CD8-positive, alpha-beta memory T cell (primary cell): ENCODE measurements at regions not wholly inside any gene's neighbourhood (a gene's known extent, or its start where the extent isn't known, plus 50 kb on each side); places are given as distances from the start of the nearest gene placed in this dataset.
"Not testable (repeated sequence)": the region's sequence is repeated elsewhere in the genome, so short reads cannot be mapped to it uniquely, and the experiment has no call there.

Source experiments
- CTCF ChIA-PET: fragments of 350-600 bp; sonication (Branson Sonifier 250); formaldehyde crosslinking; loops from one replicate; lab custom pipeline; 2021; ENCODE audit warnings: antibody characterized with exemption; lab: Charles Lee
- POLR2A ChIA-PET: fragments of 350-600 bp; sonication (Branson Sonifier 250); formaldehyde crosslinking; loops from one replicate; lab custom pipeline; 2021; ENCODE audit warnings: antibody characterized with exemption; lab: Charles Lee
- DNase-seq, 5 donors: peaks; one replicate each; pipeline versions ENCODE4 v3.0.0 to v3.0.0-alpha.2; 2020 to 2022; ENCODE audit warnings: mixed read lengths in 1 of 5
- H3K27ac ChIP-seq: one replicate; pipeline ENCODE4 v1.7.0; 2013; ENCODE audit warnings: low read depth, mild to moderate bottlenecking, low read length, moderate library complexity
- H3K27me3 ChIP-seq: 2 replicates; pipeline ENCODE4 v1.7.0; 2013; ENCODE audit warnings: low read length, mild to moderate bottlenecking; ENCODE audit not compliant: insufficient read depth, poor library complexity, severe bottlenecking
- H3K36me3 ChIP-seq: 2 replicates; pipeline ENCODE4 v1.7.0; 2013; ENCODE audit warnings: mild to moderate bottlenecking, low read length, moderate library complexity; ENCODE audit not compliant: insufficient read depth
- H3K4me1 ChIP-seq: 2 replicates; pipeline ENCODE4 v1.7.0; 2013; ENCODE audit warnings: mild to moderate bottlenecking, low read length, moderate library complexity; ENCODE audit not compliant: insufficient read depth
- H3K4me3 ChIP-seq: 2 replicates; pipeline ENCODE4 v1.7.0; 2013; ENCODE audit warnings: mild to moderate bottlenecking, low read length
- H3K9me3 ChIP-seq: 2 replicates; pipeline ENCODE4 v1.7.0; 2013; ENCODE audit warnings: mild to moderate bottlenecking, low read length
- H3K27ac Mint-ChIP-seq, 8 donors: one replicate each; pipeline ENCODE4 v1.8.0; 2020 to 2021; ENCODE audit warnings: mixed read lengths in 8 of 8, mild to moderate bottlenecking in 6 of 8, inconsistent platforms in 3 of 8, moderate library complexity in 3 of 8
- H3K27me3 Mint-ChIP-seq, 2 donors: one replicate each; pipeline ENCODE4 v1.8.0; 2020 to 2021; ENCODE audit warnings: mixed read lengths in 2 of 2, mild to moderate bottlenecking in 1 of 2, moderate library complexity in 1 of 2
- H3K36me3 Mint-ChIP-seq, 3 donors: one replicate each; pipeline ENCODE4 v1.8.0; 2020 to 2021; ENCODE audit warnings: mixed read lengths in 3 of 3, inconsistent platforms in 1 of 3, mild to moderate bottlenecking in 1 of 3
- H3K4me1 Mint-ChIP-seq, 3 donors: one replicate each; pipeline ENCODE4 v1.8.0; 2020 to 2021; ENCODE audit warnings: mixed read lengths in 3 of 3, inconsistent platforms in 1 of 3, mild to moderate bottlenecking in 1 of 3
- H3K4me3 Mint-ChIP-seq, 7 donors: one replicate each; pipeline ENCODE4 v1.8.0; 2020 to 2021; ENCODE audit warnings: mixed read lengths in 7 of 7, mild to moderate bottlenecking in 6 of 7, moderate library complexity in 4 of 7, inconsistent platforms in 2 of 7
- H3K9me3 Mint-ChIP-seq, 5 donors: one replicate each; pipeline ENCODE4 v1.8.0; 2020 to 2022; ENCODE audit warnings: mixed read lengths in 5 of 5, mild to moderate bottlenecking in 3 of 5, moderate library complexity in 2 of 5, inconsistent platforms in 1 of 5

GRCh38 chr6:12490904-12491571, 200.9 kb downstream of the EDN1 start:
- Mint-ChIP-seq H3K4me3 (no peak overlapping the region), H3K27ac (no peak overlapping the region), H3K36me3 (no peaks in the 10 kb centered on the region), H3K9me3 (peaks cover 0 to 4% (median 0%) of the 10 kb centered on the region in 5 donors), H3K4me1 (no peaks in the 10 kb centered on the region), H3K27me3 (peaks cover 4 to 6% of the 10 kb centered on the region in 2 donors)
- ChIA-PET CTCF (no interaction called here), POLR2A (no interaction called here)
- Histone ChIP-seq H3K9me3 (no peaks in the 10 kb centered on the region), H3K36me3 (no peaks in the 10 kb centered on the region), H3K4me3 (no peak overlapping the region), H3K27me3 (no peaks in the 10 kb centered on the region), H3K27ac (no peak overlapping the region), H3K4me1 (no peaks in the 10 kb centered on the region)
- DNase-seq: no peak

GRCh38 chr6:12492929-12493328, 202.8 kb downstream of the EDN1 start:
- H3K4me3 ChIP-seq, POLR2A ChIA-PET, DNase-seq, H3K4me1 ChIP-seq, H3K27me3 Mint-ChIP-seq, H3K9me3 Mint-ChIP-seq, CTCF ChIA-PET, H3K36me3 Mint-ChIP-seq, H3K4me3 Mint-ChIP-seq, H3K36me3 ChIP-seq, H3K4me1 Mint-ChIP-seq, H3K27ac Mint-ChIP-seq, H3K27me3 ChIP-seq, H3K9me3 ChIP-seq, H3K27ac ChIP-seq: not testable (repeated sequence)

GRCh38 chr6:12493446-12493845, 203.3 kb downstream of the EDN1 start:
- ChIA-PET POLR2A (no interaction called here), CTCF (no interaction called here)
- Histone ChIP-seq H3K36me3 (no peaks in the 10 kb centered on the region), H3K9me3 (no peaks in the 10 kb centered on the region), H3K4me1 (no peaks in the 10 kb centered on the region), H3K27me3 (no peaks in the 10 kb centered on the region), H3K27ac (no peak overlapping the region), H3K4me3 (no peak overlapping the region)
- DNase-seq: no peak
- Mint-ChIP-seq H3K4me1 (no peaks in the 10 kb centered on the region), H3K36me3 (no peaks in the 10 kb centered on the region), H3K4me3 (no peak overlapping the region), H3K27ac (no peak overlapping the region), H3K9me3 (peaks cover 0 to 4% (median 0%) of the 10 kb centered on the region in 5 donors), H3K27me3 (peaks cover 4 to 6% of the 10 kb centered on the region in 2 donors)

GRCh38 chr6:12494161-12494560, 204.0 kb downstream of the EDN1 start:
- H3K27ac Mint-ChIP-seq: no peak overlapping the region
- CTCF ChIA-PET: no interaction called here
- Histone ChIP-seq H3K4me3 (no peak overlapping the region), H3K27ac (no peak overlapping the region), H3K9me3 (no peaks in the 10 kb centered on the region), H3K36me3 (no peaks in the 10 kb centered on the region), H3K27me3 (no peaks in the 10 kb centered on the region), H3K4me1 (no peaks in the 10 kb centered on the region)
- POLR2A ChIA-PET: no interaction called here
- peaks cover 4 to 6% of the 10 kb centered on the region in 2 donors for H3K27me3 Mint-ChIP-seq
- no peak for DNase-seq
- no peaks in the 10 kb centered on the region for H3K4me1 Mint-ChIP-seq
- H3K36me3 Mint-ChIP-seq: no peaks in the 10 kb centered on the region
- H3K9me3 Mint-ChIP-seq: peaks cover 0 to 4% (median 0%) of the 10 kb centered on the region in 5 donors
- no peak overlapping the region for H3K4me3 Mint-ChIP-seq

- Mint-ChIP-seq H3K36me3 (no peaks in the 10 kb centered on the region), H3K27ac (no peak overlapping the region), H3K9me3 (no peaks in the 10 kb centered on the region), H3K4me1 (no peaks in the 10 kb centered on the region), H3K4me3 (no peak overlapping the region), H3K27me3 (peaks cover 0 to 2% of the 10 kb centered on the region in 2 donors)
- Histone ChIP-seq H3K4me3 (no peak overlapping the region), H3K9me3 (no peaks in the 10 kb centered on the region), H3K4me1 (no peaks in the 10 kb centered on the region), H3K27ac (no peak overlapping the region), H3K27me3 (no peaks in the 10 kb centered on the region), H3K36me3 (no peaks in the 10 kb centered on the region)
- DNase-seq: no peak
- ChIA-PET CTCF (no interaction called here), POLR2A (no interaction called here)
Observed at GRCh38 chr6:12501990-12502389, 211.8 kb downstream of the EDN1 start.

- Histone ChIP-seq H3K4me1 (no peaks in the 10 kb centered on the region), H3K9me3 (no peaks in the 10 kb centered on the region), H3K4me3 (no peak overlapping the region), H3K36me3 (no peaks in the 10 kb centered on the region), H3K27me3 (no peaks in the 10 kb centered on the region), H3K27ac (no peak overlapping the region)
- ChIA-PET POLR2A (no interaction called here), CTCF (no interaction called here)
- Mint-ChIP-seq H3K36me3 (no peaks in the 10 kb centered on the region), H3K4me3 (no peak overlapping the region), H3K27me3 (peaks cover 0 to 2% of the 10 kb centered on the region in 2 donors), H3K4me1 (no peaks in the 10 kb centered on the region), H3K27ac (no peak overlapping the region), H3K9me3 (no peaks in the 10 kb centered on the region)
- no peak for DNase-seq
Observed at GRCh38 chr6:12504325-12504966, 212.1 kb upstream of the PHACTR1 start.

- Mint-ChIP-seq H3K36me3 (no peaks in the 10 kb centered on the region), H3K4me3 (no peak overlapping the region), H3K27me3 (peaks cover 0 to 4% of the 10 kb centered on the region in 2 donors), H3K27ac (no peak overlapping the region), H3K9me3 (peaks cover 0 to 4% (median 0%) of the 10 kb centered on the region in 5 donors), H3K4me1 (no peaks in the 10 kb centered on the region)
- Histone ChIP-seq H3K4me1 (no peaks in the 10 kb centered on the region), H3K9me3 (no peaks in the 10 kb centered on the region), H3K4me3 (no peak overlapping the region), H3K27me3 (no peaks in the 10 kb centered on the region), H3K36me3 (no peaks in the 10 kb centered on the region), H3K27ac (no peak overlapping the region)
- POLR2A ChIA-PET: no interaction called here
- CTCF ChIA-PET: no interaction called here
- DNase-seq: no peak
Observed at GRCh38 chr6:12505486-12505885, 211.1 kb upstream of the PHACTR1 start.

- CTCF ChIA-PET: no interaction called here
- no peak overlapping the region for H3K27ac Mint-ChIP-seq
- no peaks in the 10 kb centered on the region for H3K36me3 ChIP-seq
- H3K4me3 ChIP-seq: no peak overlapping the region
- H3K9me3 ChIP-seq: no peaks in the 10 kb centered on the region
- H3K4me1 Mint-ChIP-seq: no peaks in the 10 kb centered on the region
- no peak for DNase-seq
- peaks cover 0 to 4% (median 0%) of the 10 kb centered on the region in 5 donors for H3K9me3 Mint-ChIP-seq
- POLR2A ChIA-PET: no interaction called here
- H3K27me3 ChIP-seq: no peaks in the 10 kb centered on the region
- H3K27ac ChIP-seq: no peak overlapping the region
- peaks cover 0 to 4% of the 10 kb centered on the region in 2 donors for H3K27me3 Mint-ChIP-seq
- H3K4me3 Mint-ChIP-seq: no peak overlapping the region
- no peaks in the 10 kb centered on the region for H3K36me3 Mint-ChIP-seq
- H3K4me1 ChIP-seq: no peaks in the 10 kb centered on the region
Observed at GRCh38 chr6:12506159-12506558, 210.4 kb upstream of the PHACTR1 start.
